ENCODE measurements at regions not wholly inside any gene's neighbourhood (a gene's known extent, or its start where the extent isn't known, plus 50 kb on each side); places are given as distances from the start of the nearest gene placed in this dataset.

GRCh38 chr1:117708323-117709248, 102.7 kb downstream of the TENT5C start:
- H3K4me3 ChIP-seq (ENCODE audit: insufficient read depth in 1 of 2, low read depth in 1 of 2, low read length in 2 of 2): no peak overlapping the region
- no peak overlapping the region for H2AFZ ChIP-seq (ENCODE audit: low read depth, low read length)
- no peaks in the 10 kb centered on the region for H3K79me1 ChIP-seq (replicated peaks; ENCODE audit: low read length, poor library complexity, severe bottlenecking)
- WGBS: 82% methylated on average over 14 of the region's 15 CpGs
- no peak overlapping the region for H4K8ac ChIP-seq (ENCODE audit: low read length)
- no peak for DNase-seq
- H3K23ac ChIP-seq (ENCODE audit: low read length in 2 of 2): no peak overlapping the region
- no peak overlapping the region for H3K9ac ChIP-seq (ENCODE audit: low read length)
- no peak overlapping the region for H2BK5ac ChIP-seq (ENCODE audit: low read depth, low read length, poor library complexity, severe bottlenecking)
- H2BK15ac ChIP-seq (ENCODE audit: low read depth, poor library complexity, severe bottlenecking): no peak overlapping the region
- H3K4me1 ChIP-seq (ENCODE audit: control insufficient read depth, insufficient read depth, low read depth, low read length): peaks cover 4% of the 10 kb centered on the region
- no peak overlapping the region for H3K4me2 ChIP-seq (ENCODE audit: low read length, poor library complexity, severe bottlenecking)
- H3K18ac ChIP-seq (ENCODE audit: low read depth in 1 of 2, low read length in 2 of 2): no peak overlapping the region
- H3K36me3 ChIP-seq (ENCODE audit: control insufficient read depth in 1 of 2, insufficient read depth in 2 of 2, low read depth in 1 of 2, low read length in 2 of 2): no peaks in the 10 kb centered on the region
- peaks cover 0 to 8% of the 10 kb centered on the region in 2 experiments for H3K27me3 ChIP-seq (ENCODE audit: control insufficient read depth in 1 of 2, insufficient read depth in 1 of 2, low read length in 2 of 2)
- H3K4ac ChIP-seq (ENCODE audit: low read depth in 1 of 2, low read length in 2 of 2): no peak overlapping the region
- no peak overlapping the region for H2AK5ac ChIP-seq (ENCODE audit: low read length, severe bottlenecking)
- no peaks in the 10 kb centered on the region for H3K9me3 ChIP-seq (ENCODE audit: control insufficient read depth, low read length)
- H4K91ac ChIP-seq (ENCODE audit: low read length): no peak overlapping the region
- H3K27ac ChIP-seq (ENCODE audit: low read length, poor library complexity, severe bottlenecking): no peak overlapping the region
- no peak overlapping the region for H2BK12ac ChIP-seq (ENCODE audit: low read length in 2 of 2)
- no peak overlapping the region for H2BK120ac ChIP-seq (ENCODE audit: low read depth, low read length)
- H3K14ac ChIP-seq (ENCODE audit: low read length in 2 of 2): no peak overlapping the region

- no peak overlapping the region for H2BK12ac ChIP-seq (ENCODE audit: low read length in 2 of 2)
- H3K4me2 ChIP-seq (ENCODE audit: low read length, poor library complexity, severe bottlenecking): no peak overlapping the region
- H2BK5ac ChIP-seq (ENCODE audit: low read depth, low read length, poor library complexity, severe bottlenecking): no peak overlapping the region
- H3K9me3 ChIP-seq (ENCODE audit: control insufficient read depth, low read length): no peaks in the 10 kb centered on the region
- peaks cover 0 to 11% of the 10 kb centered on the region in 2 experiments for H3K27me3 ChIP-seq (ENCODE audit: control insufficient read depth in 1 of 2, insufficient read depth in 1 of 2, low read length in 2 of 2)
- no peak overlapping the region for H4K8ac ChIP-seq (ENCODE audit: low read length)
- H2BK15ac ChIP-seq (ENCODE audit: low read depth, poor library complexity, severe bottlenecking): no peak overlapping the region
- H3K4ac ChIP-seq (ENCODE audit: low read depth in 1 of 2, low read length in 2 of 2): no peak overlapping the region
- H3K27ac ChIP-seq (ENCODE audit: low read length, poor library complexity, severe bottlenecking): no peak overlapping the region
- H3K23ac ChIP-seq (ENCODE audit: low read length in 2 of 2): no peak overlapping the region
- no peaks in the 10 kb centered on the region for H3K36me3 ChIP-seq (ENCODE audit: control insufficient read depth in 1 of 2, insufficient read depth in 2 of 2, low read depth in 1 of 2, low read length in 2 of 2)
- no peak overlapping the region for H3K9ac ChIP-seq (ENCODE audit: low read length)
- DNase-seq: no peak
- H3K4me1 ChIP-seq (ENCODE audit: control insufficient read depth, insufficient read depth, low read depth, low read length): peaks cover 4% of the 10 kb centered on the region
- H3K14ac ChIP-seq (ENCODE audit: low read length in 2 of 2): no peak overlapping the region
- H3K79me1 ChIP-seq (replicated peaks; ENCODE audit: low read length, poor library complexity, severe bottlenecking): no peaks in the 10 kb centered on the region
- WGBS: 79% methylated on average over 4 of the region's 4 CpGs
- H3K18ac ChIP-seq (ENCODE audit: low read depth in 1 of 2, low read length in 2 of 2): no peak overlapping the region
- no peak overlapping the region for H2AK5ac ChIP-seq (ENCODE audit: low read length, severe bottlenecking)
- H3K4me3 ChIP-seq (ENCODE audit: insufficient read depth in 1 of 2, low read depth in 1 of 2, low read length in 2 of 2): no peak overlapping the region
- no peak overlapping the region for H4K91ac ChIP-seq (ENCODE audit: low read length)
- no peak overlapping the region for H2AFZ ChIP-seq (ENCODE audit: low read depth, low read length)
- H2BK120ac ChIP-seq (ENCODE audit: low read depth, low read length): no peak overlapping the region
Observed at GRCh38 chr1:117709249-117709691, 103.4 kb downstream of the TENT5C start.

DNA sequence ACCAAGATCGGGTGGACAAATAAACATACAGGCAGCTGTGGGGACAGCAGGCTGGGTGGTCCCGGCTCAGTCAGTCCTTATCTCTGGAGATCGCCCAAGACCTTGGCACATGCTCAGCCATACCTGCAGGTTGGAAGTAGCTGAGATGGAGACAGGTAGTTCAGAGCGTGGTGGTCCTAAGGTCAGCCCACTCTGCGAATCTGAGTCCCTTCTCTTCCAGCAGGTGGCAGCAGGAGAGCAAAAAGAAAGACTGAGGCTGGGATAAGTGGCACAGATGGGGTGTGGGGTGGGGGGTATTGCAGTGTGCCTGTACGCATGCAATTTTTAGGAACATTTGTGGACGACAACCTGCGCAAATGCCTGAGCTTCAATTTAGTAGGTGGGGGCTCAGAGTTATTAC, 104.9 kb downstream of the TENT5C start:
- H3K9ac ChIP-seq (ENCODE audit: low read length): no peak overlapping the region
- H2AFZ ChIP-seq (ENCODE audit: low read depth, low read length): no peak overlapping the region
- WGBS: 80% methylated on average over 8 of the region's 8 CpGs
- no peaks in the 10 kb centered on the region for H3K36me3 ChIP-seq (ENCODE audit: control insufficient read depth in 1 of 2, insufficient read depth in 2 of 2, low read depth in 1 of 2, low read length in 2 of 2)
- H3K27me3 ChIP-seq (ENCODE audit: control insufficient read depth in 1 of 2, insufficient read depth in 1 of 2, low read length in 2 of 2): peaks cover 0 to 11% of the 10 kb centered on the region in 2 experiments
- no peak overlapping the region for H4K8ac ChIP-seq (ENCODE audit: low read length)
- no peak overlapping the region for H2BK120ac ChIP-seq (ENCODE audit: low read depth, low read length)
- H3K27ac ChIP-seq (ENCODE audit: low read length, poor library complexity, severe bottlenecking): no peak overlapping the region
- H3K4me2 ChIP-seq (ENCODE audit: low read length, poor library complexity, severe bottlenecking): no peak overlapping the region
- H3K18ac ChIP-seq (ENCODE audit: low read depth in 1 of 2, low read length in 2 of 2): no peak overlapping the region
- peaks cover 4% of the 10 kb centered on the region for H3K4me1 ChIP-seq (ENCODE audit: control insufficient read depth, insufficient read depth, low read depth, low read length)
- H2BK15ac ChIP-seq (ENCODE audit: low read depth, poor library complexity, severe bottlenecking): no peak overlapping the region
- H2BK5ac ChIP-seq (ENCODE audit: low read depth, low read length, poor library complexity, severe bottlenecking): no peak overlapping the region
- H3K4ac ChIP-seq (ENCODE audit: low read depth in 1 of 2, low read length in 2 of 2): no peak overlapping the region
- no peak overlapping the region for H2AK5ac ChIP-seq (ENCODE audit: low read length, severe bottlenecking)
- no peaks in the 10 kb centered on the region for H3K9me3 ChIP-seq (ENCODE audit: control insufficient read depth, low read length)
- H2BK12ac ChIP-seq (ENCODE audit: low read length in 2 of 2): no peak overlapping the region
- no peak overlapping the region for H4K91ac ChIP-seq (ENCODE audit: low read length)
- H3K14ac ChIP-seq (ENCODE audit: low read length in 2 of 2): peak overlapping the region in 1 of 2 experiments; percentile 11
- H3K79me1 ChIP-seq (replicated peaks; ENCODE audit: low read length, poor library complexity, severe bottlenecking): no peaks in the 10 kb centered on the region
- no peak overlapping the region for H3K4me3 ChIP-seq (ENCODE audit: insufficient read depth in 1 of 2, low read depth in 1 of 2, low read length in 2 of 2)
- DNase-seq: no peak
- H3K23ac ChIP-seq (ENCODE audit: low read length in 2 of 2): no peak overlapping the region

DNA sequence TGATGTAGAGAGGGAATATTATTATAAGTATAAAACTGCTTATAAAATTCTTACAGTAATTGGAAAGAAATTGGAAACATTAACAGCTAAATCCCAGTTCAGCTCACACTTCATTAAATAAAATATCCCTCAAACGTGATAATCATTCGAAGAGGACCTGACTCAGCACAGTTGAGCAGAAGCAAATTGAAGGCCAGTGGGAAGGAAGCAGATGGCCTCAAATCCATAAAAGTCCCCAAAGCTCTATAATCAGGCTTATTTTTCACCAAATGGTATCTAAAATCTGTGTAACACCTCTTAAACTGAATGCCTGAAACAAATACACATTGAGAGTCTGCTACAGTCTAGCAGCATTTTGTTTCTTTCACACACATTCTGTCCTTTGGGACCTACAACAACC, 106.8 kb downstream of the TENT5C start:
- 84% methylated on average over 2 of the region's 2 CpGs for WGBS
- H3K14ac ChIP-seq (ENCODE audit: low read length in 2 of 2): no peak overlapping the region
- H3K27ac ChIP-seq (ENCODE audit: low read length, poor library complexity, severe bottlenecking): no peak overlapping the region
- no peak overlapping the region for H3K18ac ChIP-seq (ENCODE audit: low read depth in 1 of 2, low read length in 2 of 2)
- H3K4ac ChIP-seq (ENCODE audit: low read depth in 1 of 2, low read length in 2 of 2): no peak overlapping the region
- no peaks in the 10 kb centered on the region for H3K9me3 ChIP-seq (ENCODE audit: control insufficient read depth, low read length)
- H2BK15ac ChIP-seq (ENCODE audit: low read depth, poor library complexity, severe bottlenecking): no peak overlapping the region
- no peak overlapping the region for H3K4me3 ChIP-seq (ENCODE audit: insufficient read depth in 1 of 2, low read depth in 1 of 2, low read length in 2 of 2)
- no peak overlapping the region for H4K91ac ChIP-seq (ENCODE audit: low read length)
- no peak overlapping the region for H4K8ac ChIP-seq (ENCODE audit: low read length)
- H2BK120ac ChIP-seq (ENCODE audit: low read depth, low read length): no peak overlapping the region
- H2BK12ac ChIP-seq (ENCODE audit: low read length in 2 of 2): no peak overlapping the region
- peaks cover 4% of the 10 kb centered on the region for H3K4me1 ChIP-seq (ENCODE audit: control insufficient read depth, insufficient read depth, low read depth, low read length)
- H2BK5ac ChIP-seq (ENCODE audit: low read depth, low read length, poor library complexity, severe bottlenecking): no peak overlapping the region
- H3K9ac ChIP-seq (ENCODE audit: low read length): no peak overlapping the region
- H3K4me2 ChIP-seq (ENCODE audit: low read length, poor library complexity, severe bottlenecking): no peak overlapping the region
- H3K36me3 ChIP-seq (ENCODE audit: control insufficient read depth in 1 of 2, insufficient read depth in 2 of 2, low read depth in 1 of 2, low read length in 2 of 2): no peaks in the 10 kb centered on the region
- H2AK5ac ChIP-seq (ENCODE audit: low read length, severe bottlenecking): no peak overlapping the region
- H3K79me1 ChIP-seq (replicated peaks; ENCODE audit: low read length, poor library complexity, severe bottlenecking): no peaks in the 10 kb centered on the region
- peaks cover 0 to 11% of the 10 kb centered on the region in 2 experiments for H3K27me3 ChIP-seq (ENCODE audit: control insufficient read depth in 1 of 2, insufficient read depth in 1 of 2, low read length in 2 of 2)
- DNase-seq: no peak
- no peak overlapping the region for H3K23ac ChIP-seq (ENCODE audit: low read length in 2 of 2)
- H2AFZ ChIP-seq (ENCODE audit: low read depth, low read length): no peak overlapping the region

All from mesenchymal stem cell (in vitro differentiated cells and primary cell).